ACHN (cell line): ENCODE measurements at regions not wholly inside any gene's neighbourhood (a gene's known extent, or its start where the extent isn't known, plus 50 kb on each side); places are given as distances from the start of the nearest gene placed in this dataset.

Experiments used
- DNase-seq: peaks from one replicate; pipeline ENCODE4 v3.0.0-alpha.2; 2015
- in situ Hi-C: cut with HindIII; loops from 2 replicates; pipeline ENCODE4 v1.10.0; 2017; ENCODE audit warnings: low sequenced_read_pairs, low pct_ligation_motif_present, low pct_unique_long_range_greater_than_20kb

DNA sequence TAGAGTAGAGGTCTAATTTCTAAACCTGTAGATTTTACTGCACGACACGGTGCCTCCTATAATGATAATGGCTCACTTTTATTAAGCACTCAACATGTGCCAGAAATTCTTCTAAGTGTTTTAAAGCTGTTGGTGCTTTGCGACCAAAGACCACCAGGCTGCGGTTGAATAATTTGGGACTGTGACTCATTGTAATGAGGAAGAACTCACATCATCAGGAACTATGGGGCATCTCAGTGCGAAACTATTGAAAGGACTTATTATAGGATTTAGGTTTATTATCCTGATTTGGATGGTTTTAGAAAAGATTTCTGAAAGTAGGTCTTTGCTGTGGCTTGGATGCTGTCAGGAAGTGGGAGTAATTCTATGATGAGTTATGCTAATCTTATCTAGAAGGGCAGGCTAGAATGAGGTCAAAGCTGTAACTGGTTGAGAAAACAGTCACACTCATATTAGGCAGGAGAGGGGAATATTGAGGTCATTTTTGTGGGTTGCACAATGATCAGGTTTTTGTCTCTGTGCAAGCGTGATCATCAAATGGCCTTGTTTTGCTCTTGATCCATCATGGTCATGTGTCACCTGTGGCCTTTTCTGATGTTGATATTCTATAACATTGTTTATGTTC, 266.8 kb downstream of the PCDH20 start:
- DNase-seq = no peak
- in situ Hi-C loops = no loop called here

DNA sequence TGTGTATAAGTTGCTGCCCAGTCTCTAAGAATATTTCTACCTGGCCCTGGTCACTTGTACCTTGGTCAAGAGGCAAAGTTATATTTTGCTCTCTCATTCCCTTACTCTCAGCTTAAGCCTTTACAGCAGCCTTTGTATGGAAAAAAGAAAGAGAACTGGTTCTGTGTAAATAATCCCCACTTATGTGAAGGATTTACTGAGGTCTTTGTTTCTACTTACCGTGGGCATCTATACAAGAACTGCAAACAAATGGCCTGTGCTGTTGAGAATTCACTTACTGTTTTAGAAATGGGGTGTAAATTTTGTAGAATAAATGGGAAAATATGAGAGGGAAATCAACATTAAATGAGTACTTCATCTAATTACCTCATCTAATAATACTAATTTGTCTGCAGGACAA, 267.4 kb downstream of the PCDH20 start:
- in situ Hi-C loops = no loop called here
- DNase-seq = no peak

DNA sequence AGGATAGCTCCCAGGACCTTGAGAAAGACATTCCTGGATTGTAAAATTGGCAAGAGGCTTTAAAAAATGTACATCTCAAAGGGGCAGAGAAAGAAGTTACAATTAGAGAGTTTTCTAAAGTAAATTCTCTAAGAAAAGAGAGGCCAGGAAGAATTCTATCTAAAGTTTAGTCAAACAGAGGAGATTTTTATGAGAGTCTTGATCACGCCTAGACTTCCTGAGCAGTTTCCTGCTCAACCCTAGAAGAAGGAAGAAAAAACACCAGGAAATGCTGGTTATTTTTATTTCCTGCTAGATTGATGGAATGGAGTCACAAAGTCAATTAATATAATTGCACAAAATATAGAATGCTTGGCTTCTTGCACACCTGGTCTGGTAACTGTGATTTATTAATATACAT, 269.1 kb downstream of the PCDH20 start:
- no peak for DNase-seq
- in situ Hi-C loops = no loop called here

DNA sequence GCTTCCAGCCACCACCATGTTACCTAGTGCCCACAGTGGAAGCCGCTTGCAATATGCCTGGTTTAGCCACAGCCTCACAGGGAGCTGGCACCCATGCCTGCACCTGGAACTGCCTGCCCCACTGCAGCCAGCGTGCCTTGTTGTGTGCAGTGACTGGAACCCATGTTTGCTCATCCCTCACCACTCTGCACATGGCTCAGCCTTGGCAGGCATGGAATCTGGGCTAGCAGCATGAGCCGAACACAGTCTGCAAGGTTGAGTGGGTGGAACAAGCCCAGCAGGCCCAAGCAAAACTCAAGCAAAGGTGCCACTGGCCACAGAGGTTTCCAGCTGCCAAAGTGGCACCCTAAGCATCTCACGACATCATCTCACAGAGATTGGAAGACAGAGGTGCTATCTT, 269.5 kb downstream of the PCDH20 start:
- DNase-seq = no peak
- in situ Hi-C loops = no loop called here

DNA sequence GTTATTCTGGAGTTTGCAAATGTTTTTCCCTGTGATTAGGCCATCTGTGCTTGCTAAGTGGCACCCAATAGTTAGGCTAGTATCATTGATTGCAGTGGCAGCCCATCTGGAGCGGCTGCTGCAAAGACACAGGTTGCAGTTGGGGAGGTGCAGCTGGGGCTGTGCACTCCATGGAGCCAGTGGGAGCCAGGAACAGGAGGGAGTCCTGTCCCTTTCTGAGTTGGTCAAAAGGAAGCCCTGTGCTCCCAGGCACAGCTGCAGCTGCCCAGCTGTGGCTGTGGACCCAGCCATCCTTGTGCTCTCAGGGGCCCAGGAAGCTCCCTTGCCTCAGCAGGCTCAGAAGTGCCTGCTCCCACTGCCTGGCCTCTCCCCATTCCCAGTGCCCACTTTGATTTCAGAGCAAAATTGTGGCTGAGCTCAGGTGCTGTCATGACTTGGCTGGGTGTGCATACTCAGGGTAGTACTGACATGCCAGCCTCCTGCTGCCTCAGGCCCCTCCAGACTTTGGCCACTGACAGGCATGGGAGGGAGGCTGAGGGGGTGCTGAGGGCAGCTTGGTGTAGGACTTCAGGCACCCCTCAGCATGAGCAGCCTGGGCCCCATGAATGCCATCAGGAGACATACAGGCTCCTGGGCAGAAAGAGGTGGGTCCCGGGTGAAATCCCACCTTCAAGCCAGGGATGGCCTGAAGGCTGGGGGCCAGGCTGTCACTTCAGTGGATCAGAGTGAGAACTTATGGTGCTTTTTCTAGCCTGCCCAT, 270.6 kb downstream of the PCDH20 start:
- in situ Hi-C loops = no loop called here
- no peak for DNase-seq

DNA sequence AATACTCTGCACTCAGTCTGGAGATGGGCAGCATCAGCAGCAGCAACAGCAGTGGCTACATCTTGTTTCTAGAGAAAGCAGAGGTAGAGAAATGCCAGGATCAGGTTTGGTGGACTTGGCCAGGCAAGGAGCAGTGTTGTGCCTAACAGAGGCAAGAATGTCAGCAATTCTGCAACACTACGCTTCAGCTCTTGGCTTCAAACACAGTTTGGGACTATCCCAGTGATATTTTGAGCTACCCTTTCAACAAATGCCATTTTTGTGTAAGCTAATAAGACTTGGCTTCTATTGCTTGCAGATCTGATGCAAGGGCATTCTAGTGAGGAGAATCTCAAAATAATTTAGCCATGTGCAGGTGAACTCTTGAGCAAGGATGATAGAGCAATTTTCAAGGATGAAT, 271.3 kb downstream of the PCDH20 start:
- in situ Hi-C loops = no loop called here
- no peak for DNase-seq

DNA sequence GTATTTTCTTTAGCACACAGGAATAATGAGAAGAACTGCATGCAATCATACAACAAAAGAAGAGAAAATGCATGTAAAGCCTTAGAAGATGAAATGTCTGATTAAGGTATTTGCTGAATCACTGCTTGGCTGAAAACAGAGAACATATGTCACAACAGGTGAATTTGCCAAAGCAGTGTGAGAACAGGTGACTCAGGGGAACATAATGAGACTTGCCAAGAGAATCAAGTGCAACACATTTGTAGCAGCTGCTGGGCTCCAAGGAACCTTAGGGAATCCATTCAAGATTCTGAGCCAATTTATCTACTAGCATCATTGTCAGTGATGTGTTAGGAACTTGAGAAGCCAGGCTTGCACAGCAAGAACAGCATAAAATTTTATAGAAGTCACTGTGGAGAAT, 273.1 kb downstream of the PCDH20 start:
- in situ Hi-C loops = no loop called here
- no peak for DNase-seq

DNA sequence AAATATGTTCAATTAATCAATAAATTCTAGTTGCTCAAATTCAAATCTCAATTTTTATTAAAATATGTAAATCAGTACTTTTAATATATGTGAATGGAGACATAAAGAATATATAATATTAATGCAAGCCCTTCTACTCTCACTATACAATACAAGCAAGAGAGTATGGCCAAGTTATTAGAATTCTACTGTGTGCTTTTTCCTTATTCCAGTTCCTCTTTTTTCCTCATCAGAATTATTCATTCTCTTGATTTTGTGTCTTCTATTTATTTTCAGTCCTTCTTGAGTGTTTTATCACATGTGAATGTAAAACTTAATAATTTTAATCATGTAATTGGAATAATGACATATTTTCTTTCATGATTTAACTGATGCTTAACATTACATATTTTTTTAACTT, 276.8 kb downstream of the PCDH20 start:
- no peak for DNase-seq
- in situ Hi-C loops = no loop called here

DNA sequence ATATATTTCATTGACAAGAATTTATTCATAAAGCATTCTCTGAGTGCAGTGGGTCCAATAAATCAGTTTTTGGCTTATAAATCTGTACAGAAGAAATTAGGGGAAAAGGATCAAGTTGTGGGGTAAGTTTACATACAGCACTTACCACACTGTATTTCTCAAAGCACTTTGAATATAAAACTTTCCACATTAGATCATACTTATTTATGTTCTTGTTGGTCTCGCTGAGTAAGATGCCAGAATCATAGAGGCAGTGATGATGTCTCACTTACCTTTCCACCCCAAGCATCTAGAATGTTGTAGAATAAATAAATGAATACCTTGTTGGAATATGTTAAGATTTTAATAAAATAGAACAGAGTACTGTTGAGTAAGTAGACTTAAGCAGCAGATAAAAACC, 279.1 kb downstream of the PCDH20 start:
- DNase-seq = no peak
- in situ Hi-C loops = no loop called here

DNA sequence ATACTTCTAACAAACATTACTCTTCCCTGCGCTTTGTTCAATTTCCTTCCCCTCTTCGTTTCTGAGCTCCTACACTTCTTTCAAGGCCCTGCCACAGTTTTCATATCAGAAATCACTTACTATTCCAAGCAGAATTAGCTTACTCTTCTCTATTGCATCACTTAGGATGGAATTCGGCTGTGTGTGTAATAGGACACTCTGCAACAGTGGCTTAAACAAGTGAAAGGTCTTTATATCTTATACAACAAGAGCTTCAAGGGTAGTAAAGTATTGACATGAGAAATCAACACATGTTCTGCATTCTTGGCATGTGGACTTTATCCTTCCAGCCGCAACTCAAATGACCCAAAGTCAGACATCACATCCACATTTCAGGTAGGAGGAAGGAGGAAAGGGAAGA, 279.6 kb downstream of the PCDH20 start:
- in situ Hi-C loops = no loop called here
- DNase-seq = no peak

DNA sequence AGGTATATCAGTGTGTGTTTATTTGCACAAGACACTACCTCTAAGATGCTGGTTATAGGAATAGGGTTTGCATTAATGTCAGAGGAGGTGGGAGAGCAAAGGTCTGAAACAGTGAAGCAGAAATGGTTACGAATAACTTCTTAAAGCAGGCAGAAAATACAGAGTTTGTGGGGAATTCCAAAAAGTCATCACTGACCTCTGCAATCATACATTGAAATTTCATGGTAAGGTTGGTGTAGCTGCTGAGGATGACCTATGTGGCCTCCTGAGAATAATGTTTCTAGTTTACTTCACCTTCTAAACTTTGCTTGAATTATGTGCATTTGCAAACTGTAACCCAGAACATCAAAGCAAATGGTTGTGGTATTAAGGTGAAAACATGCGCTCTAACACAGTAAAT, 280.1 kb downstream of the PCDH20 start:
- no peak for DNase-seq
- in situ Hi-C loops = no loop called here

DNA sequence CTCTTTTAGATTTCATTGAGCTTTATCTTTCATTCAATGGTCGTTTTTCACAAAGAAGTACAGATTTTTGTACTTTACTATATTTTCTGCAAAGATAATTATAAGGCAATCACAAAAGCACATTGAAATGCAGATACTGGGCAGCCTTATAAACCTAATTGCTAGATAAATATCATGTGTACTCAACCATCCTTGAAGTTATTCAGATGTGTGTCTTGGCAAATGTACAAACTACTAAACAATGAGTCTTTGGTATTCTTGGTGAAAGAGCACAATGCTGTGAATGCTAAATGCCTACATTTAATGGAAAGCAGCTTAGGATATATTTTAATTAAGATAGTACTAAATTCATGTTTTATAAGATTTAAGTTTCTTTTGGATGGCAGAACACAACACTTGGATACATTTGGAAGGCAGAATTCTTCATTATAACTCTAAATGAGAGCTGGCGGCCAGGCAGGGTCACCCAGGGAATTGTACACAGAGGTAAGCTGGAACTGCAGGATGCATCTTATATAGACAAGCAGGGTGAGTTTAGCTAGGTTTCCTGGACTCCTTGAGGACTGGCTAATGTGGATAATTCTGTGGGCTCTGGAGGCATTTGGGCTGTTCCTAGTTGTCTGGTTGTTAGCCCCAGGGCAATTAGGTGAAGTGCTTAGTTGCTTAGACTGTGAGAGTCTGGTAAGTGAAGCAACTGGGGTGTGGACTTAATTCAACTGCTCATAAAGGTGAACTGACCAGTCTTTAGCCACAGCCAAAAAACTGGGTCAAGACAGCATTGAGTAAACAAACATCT, 286.6 kb downstream of the PCDH20 start:
- in situ Hi-C loops = no loop called here
- no peak for DNase-seq

DNA sequence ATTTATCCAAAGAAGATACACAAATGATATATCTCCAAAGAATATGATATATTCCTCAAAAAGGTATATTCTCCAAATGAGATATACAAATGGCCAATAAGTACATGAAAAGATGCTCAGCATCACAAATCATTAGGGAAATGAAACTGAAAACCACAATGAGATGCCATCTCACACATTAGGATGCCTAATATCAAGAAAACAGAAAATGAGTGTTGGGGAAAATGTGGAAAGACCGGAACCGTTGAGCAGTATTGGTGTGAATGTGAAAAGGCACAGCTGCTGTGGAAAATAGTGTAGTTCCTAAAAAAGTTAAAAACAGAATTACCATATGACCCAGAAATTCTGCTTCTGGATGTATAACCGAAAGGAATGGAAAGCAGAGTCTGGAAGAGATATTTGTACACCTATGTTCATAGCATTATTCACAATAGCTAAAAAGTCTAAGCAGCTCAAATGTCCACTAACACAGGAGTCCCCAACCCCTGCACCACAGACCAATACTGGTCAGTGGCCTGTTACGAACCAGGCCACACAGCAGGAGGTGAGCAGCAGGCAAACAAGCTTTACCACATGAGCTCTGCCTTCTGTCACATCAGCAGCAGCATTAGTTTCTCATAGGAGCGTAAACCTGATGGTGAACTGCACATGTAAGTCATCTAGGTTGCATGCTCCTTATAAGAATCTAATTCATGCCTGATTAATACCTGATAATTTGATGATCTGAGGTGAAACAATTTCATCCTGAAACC, 291.9 kb downstream of the PCDH20 start:
- DNase-seq = no peak
- in situ Hi-C loops = no loop called here

DNA sequence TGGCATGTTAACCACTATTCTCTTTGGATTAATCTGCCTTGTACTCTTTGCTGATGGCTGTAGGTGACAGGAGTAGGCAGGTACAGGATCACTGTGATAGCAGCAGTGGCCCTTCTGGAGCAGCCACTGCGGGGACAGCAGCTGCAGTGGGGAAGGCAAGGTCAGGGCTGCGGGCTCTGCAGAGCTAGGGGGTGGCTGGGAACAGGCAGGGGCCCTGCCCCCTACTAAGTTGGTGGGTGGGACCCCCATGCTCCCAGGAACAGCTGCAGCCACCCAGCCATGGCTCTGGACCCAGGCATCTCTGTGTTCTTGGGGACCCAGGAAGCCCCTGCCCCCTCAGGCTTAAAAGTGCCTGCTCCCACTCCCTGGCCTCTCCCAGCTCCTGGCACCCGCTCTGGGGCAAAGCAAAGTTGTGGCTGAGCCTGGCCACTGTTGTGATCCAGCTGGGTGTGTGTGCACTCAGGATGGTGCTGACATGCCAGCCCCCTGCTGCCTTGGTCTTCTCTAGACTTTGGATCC, 302.4 kb downstream of the PCDH20 start:
- DNase-seq = no peak
- in situ Hi-C loops = no loop called here

DNA sequence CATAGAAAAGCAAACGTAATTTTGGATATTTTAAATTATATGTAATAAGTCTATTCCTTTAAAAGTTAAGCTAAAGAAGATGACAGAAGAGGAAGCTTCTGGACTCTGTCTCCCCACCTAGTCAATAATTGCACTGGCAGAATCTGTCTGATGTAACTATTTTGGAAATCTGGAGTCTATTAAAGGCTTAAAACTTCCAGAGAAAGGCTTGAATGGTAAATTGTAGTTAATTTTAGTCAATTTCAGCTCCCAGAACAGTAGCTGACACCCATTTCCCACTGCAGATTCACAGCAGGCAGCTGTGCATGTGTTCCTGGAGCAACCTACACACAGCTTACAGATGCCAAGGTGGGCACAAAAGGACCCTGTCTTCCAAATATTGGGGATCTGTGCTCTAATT, 304.1 kb downstream of the PCDH20 start:
- in situ Hi-C loops = no loop called here
- no peak for DNase-seq

DNA sequence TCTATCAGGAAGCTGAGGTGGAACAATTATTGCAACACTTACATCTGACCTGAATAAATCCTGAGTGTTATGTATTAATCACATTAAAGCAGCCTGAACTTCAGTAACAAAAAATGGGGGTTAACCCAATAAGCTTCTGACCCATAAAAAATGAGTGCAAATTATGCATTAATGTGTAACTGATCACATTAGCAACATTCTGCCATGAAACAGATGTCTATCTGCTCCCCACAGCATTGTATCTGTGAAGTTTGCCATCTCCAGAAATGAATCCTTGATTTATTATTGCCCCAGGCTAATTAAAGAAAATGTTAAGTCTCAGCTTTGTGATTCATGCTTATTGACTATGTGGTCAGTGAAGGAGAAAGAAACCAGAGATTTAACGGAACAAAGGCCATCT, 304.9 kb downstream of the PCDH20 start:
- in situ Hi-C loops = no loop called here
- no peak for DNase-seq

DNA sequence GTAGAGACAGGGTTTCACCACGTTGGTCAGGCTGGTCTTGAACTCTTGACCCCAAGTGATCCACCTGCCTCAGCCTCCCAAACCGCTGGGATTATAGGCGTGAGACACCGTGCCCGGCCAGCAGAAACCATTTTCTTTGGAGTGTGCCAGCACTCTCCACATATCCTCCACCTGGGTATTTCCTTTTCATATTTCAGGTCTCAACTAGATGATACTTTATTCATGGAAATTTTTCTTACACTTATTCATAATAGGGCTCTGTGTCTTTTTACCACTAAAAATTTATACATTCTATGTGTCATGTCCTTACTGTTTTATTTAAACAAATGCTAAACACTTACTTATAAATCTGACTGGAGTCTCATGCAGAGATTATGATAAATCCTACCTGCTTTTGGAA, 305.9 kb downstream of the PCDH20 start:
- in situ Hi-C loops = no loop called here
- DNase-seq = no peak

DNA sequence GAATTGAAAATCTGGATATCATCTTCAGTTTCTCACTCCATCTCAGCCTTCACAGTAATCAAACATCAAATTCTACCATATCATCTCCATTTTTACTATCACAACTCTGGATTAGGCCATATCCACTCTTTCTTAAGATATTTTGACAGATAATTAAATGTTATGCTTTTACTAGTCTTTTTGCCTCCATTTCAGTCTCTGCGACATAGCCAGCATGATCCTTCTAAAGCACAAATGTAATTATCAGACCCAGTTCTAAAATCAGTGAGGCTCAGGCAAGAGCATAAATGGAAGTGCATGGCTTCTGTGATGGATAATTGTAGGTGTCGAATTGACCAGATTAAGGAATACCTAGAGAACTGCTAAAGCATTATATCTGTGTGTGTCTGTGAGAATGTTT, 307.7 kb downstream of the PCDH20 start:
- in situ Hi-C loops = no loop called here

DNA sequence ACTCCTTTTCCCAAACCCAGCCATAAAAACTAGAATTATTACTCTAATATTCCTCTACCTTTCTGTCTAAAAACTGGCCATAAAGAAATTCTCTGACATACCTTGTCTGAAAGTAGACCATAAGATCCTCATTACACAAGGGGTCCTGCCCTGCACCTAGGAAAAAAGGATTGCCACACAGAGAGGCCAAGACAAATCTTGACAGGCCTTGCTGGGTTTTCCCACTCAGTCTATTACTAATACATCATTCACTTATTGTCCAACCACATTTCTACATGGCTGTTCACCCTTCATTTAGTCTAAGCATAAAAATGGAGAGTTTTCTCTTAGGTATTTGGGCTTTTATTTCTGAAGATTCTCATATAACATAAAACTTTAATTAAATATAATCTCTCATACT, 319.8 kb downstream of the PCDH20 start:
- no peak for DNase-seq
- in situ Hi-C loops = no loop called here

More for the DNA sequence above, 307.7 kb downstream of the PCDH20 start:
- DNase-seq = no peak
